WTC11 (cell line): ENCODE measurements at regions not wholly inside any gene's neighbourhood (a gene's known extent, or its start where the extent isn't known, plus 50 kb on each side); places are given as distances from the start of the nearest gene placed in this dataset.

Source experiments
- ATF1 ChIP-seq: sonication (generic); formaldehyde crosslinking; IDR thresholded peaks from 2 replicates; pipeline ENCODE4 v1.8.1; 2023; ENCODE audit warnings: mild to moderate bottlenecking, moderate library complexity, missing genetic modification reagents
- NR1H2 ChIP-seq: sonication (generic); formaldehyde crosslinking; IDR thresholded peaks from 2 replicates; pipeline ENCODE4 v1.9.0; 2021; ENCODE audit warnings: mild to moderate bottlenecking, moderate library complexity, missing genetic modification reagents
- ZNF121 ChIP-seq: sonication (generic); formaldehyde crosslinking; IDR thresholded peaks from 2 replicates; pipeline ENCODE4 v1.8.0; 2023; ENCODE audit warnings: missing genetic modification reagents
- ZNF263 ChIP-seq: sonication (generic); formaldehyde crosslinking; IDR thresholded peaks from 2 replicates; pipeline ENCODE4 v1.8.1; 2022; ENCODE audit warnings: low read depth, mild to moderate bottlenecking, moderate library complexity, missing genetic modification reagents
- TF ChIP-seq, protein P1 (sequence below): sonication (generic); formaldehyde crosslinking; IDR thresholded peaks from 2 replicates; pipeline ENCODE4 v1.8.1; 2022; ENCODE audit warnings: missing genetic modification reagents, borderline replicate concordance
- TF ChIP-seq, protein P2 (sequence below): fragments of 200-600 bp; IDR thresholded peaks from 2 replicates; pipeline ENCODE4 v1.8.0; 2022; ENCODE audit warnings: antibody characterized with exemption
- TF ChIP-seq, protein P3 (sequence below): sonication (generic); formaldehyde crosslinking; IDR thresholded peaks from 2 replicates; pipeline ENCODE4 v1.8.0; 2022; ENCODE audit warnings: mild to moderate bottlenecking, missing genetic modification reagents

DNA sequence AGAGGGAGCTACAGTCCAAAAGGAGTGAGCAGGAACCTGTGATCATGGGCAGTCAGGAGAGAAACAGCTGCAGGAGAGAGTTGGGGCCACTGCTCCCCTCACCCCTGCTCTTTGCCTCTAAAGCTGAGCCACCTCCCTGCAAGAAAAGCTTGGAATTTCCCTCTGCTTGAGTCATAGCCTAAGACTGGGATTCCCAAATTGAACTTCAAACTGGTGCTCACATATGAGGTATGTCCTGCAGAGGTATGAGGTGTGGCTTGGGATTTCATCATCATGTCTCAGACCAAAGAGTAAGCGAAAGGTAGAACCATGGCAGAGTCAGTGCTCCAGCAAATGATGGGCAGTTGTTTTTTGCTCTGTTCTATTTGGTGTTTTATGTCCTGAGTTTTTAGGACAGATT is 237.1 kb upstream of the NRP1 start:
- TF ChIP-seq, protein P1, sequence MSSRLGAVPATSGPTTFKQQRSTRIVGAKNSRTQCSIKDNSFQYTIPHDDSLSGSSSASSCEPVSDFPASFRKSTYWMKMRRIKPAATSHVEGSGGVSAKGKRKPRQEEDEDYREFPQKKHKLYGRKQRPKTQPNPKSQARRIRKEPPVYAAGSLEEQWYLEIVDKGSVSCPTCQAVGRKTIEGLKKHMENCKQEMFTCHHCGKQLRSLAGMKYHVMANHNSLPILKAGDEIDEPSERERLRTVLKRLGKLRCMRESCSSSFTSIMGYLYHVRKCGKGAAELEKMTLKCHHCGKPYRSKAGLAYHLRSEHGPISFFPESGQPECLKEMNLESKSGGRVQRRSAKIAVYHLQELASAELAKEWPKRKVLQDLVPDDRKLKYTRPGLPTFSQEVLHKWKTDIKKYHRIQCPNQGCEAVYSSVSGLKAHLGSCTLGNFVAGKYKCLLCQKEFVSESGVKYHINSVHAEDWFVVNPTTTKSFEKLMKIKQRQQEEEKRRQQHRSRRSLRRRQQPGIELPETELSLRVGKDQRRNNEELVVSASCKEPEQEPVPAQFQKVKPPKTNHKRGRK (CRISPR knock-in tag): no peak
- TF ChIP-seq, protein P2, sequence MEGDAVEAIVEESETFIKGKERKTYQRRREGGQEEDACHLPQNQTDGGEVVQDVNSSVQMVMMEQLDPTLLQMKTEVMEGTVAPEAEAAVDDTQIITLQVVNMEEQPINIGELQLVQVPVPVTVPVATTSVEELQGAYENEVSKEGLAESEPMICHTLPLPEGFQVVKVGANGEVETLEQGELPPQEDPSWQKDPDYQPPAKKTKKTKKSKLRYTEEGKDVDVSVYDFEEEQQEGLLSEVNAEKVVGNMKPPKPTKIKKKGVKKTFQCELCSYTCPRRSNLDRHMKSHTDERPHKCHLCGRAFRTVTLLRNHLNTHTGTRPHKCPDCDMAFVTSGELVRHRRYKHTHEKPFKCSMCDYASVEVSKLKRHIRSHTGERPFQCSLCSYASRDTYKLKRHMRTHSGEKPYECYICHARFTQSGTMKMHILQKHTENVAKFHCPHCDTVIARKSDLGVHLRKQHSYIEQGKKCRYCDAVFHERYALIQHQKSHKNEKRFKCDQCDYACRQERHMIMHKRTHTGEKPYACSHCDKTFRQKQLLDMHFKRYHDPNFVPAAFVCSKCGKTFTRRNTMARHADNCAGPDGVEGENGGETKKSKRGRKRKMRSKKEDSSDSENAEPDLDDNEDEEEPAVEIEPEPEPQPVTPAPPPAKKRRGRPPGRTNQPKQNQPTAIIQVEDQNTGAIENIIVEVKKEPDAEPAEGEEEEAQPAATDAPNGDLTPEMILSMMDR: no peak
- TF ChIP-seq ZNF121 (CRISPR knock-in tag) (no peak), NR1H2 (CRISPR knock-in tag) (no peak), ATF1 (CRISPR knock-in tag) (no peak), ZNF263 (no peak)
- TF ChIP-seq, protein P3, sequence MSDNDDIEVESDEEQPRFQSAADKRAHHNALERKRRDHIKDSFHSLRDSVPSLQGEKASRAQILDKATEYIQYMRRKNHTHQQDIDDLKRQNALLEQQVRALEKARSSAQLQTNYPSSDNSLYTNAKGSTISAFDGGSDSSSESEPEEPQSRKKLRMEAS (CRISPR knock-in tag): no peak
